Skeletal muscle cell (primary cell): ENCODE measurements at regions not wholly inside any gene's neighbourhood (a gene's known extent, or its start where the extent isn't known, plus 50 kb on each side); places are given as distances from the start of the nearest gene placed in this dataset.

Experiments used
- DNase-seq: peaks from one replicate; pipeline ENCODE4 v3.0.0-alpha.2; 2010; ENCODE audit warnings: low read depth
- H3K4me3 ChIP-seq: 2 replicates; pipeline ENCODE4 v1.5.1; 2011; ENCODE audit warnings: low read depth, mild to moderate bottlenecking, control low read depth, low read length, moderate library complexity

DNA sequence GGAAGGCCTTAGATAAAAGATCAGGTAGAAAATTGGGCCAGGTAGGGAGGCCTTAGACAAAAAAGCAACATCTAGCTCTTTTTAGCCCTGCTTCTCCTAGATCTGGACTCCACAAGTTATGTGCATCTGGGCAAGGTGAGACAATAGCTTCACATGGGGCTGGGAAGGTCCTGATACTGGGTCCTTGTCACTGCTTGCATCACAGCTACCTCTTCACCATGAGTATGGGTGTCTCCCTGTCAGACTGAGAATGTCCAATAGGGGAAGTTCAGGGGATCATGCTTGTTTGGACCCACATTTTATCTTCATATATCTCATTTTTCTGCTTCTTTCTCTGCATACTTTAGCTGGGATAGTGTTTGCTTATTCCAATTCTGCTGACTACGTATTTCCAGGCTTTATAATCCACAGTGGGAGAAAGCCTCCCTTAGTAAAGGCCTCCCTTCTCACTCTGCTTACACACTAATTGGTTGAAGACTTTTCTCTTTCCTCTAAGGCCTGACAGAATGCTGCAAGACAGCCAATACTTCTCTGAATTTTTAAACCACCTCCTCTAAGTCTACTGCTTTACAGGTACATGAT, 189.6 kb downstream of the CYRIA start:
- DNase-seq: no peak
- H3K4me3 ChIP-seq: no peak overlapping the region

DNA sequence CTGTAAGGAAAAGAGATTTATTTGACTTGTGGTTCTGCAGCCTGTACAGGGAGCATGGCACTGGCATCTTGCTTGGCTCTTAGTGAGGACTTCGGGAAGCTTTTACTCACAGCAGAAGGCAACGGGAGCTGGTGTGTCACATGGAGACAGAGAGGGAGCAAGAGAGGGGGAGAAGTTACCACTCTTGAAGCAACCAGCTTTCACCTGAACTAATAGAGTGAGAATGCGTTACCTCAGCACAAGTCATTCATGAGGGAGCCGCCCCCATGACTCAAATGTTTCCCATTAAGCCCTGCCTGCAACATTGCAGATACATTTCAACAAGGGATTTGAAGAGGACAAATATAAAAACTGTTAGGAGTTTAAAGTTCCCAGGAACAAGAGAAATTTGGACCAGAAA, 190.0 kb downstream of the CYRIA start:
- no peak for DNase-seq
- no peak overlapping the region for H3K4me3 ChIP-seq

DNA sequence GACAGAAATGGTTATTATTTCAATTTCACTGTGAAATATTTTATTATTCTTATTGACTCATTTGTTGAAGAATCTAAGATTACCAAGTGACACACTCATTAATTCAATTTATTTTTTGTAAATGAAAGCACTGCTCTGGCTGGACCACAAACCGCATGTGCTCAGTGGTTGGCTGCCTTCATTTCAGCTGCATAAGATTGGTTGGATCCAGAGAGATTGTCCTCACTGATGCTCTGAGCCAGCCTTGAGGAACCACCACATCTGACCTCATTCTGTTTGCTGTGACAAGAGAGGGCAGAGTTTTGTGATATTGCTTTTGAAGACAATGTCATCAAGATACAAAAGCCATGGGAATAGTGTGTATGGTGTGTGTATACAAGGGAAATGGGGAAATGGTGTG, 192.1 kb downstream of the CYRIA start:
- no peak for DNase-seq
- H3K4me3 ChIP-seq: no peak overlapping the region

DNA sequence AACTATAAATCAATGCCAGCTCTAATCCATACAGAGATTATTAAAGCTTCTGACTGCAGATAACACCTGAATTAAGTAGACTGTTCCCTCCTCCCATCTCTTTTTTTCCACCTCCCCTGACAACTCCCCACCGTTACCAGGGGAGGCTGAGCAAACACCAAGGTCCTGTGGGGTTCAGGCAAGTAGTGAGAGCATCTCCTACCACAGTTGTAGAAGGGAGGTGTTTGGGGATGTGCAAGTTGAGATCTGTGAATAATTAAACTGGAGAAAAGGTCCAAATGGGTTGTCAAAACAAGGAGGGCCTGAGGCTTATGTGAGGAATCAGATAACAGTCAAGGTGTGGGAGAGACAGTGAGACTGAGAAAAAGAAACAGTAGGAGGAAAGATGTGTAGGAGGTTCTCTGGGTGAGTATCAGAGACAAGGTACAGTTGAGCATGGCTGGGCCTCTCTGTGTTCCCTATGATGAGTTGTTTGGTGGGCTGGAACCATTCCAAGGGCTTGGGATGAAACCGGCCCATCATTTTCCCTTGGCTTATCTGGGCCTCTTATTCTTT, 194.6 kb downstream of the CYRIA start:
- H3K4me3 ChIP-seq: no peak overlapping the region
- DNase-seq: no peak

DNA sequence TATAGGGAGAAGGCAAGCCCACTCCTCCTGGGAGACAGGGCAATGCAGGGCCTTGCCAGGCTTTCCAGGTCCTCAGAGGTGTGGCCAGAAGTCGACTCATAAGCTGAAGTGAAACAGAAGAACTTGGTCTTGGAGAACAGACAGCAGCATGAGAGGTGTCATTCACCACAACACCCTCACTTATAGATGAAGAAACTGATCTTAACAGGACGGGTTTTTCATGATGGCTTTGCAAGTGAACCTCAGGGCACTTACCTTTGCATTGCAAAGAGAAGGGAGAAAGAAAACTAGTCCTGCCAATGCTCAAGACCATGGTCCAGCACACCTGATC, 198.8 kb downstream of the CYRIA start:
- H3K4me3 ChIP-seq: no peak overlapping the region
- DNase-seq: no peak

DNA sequence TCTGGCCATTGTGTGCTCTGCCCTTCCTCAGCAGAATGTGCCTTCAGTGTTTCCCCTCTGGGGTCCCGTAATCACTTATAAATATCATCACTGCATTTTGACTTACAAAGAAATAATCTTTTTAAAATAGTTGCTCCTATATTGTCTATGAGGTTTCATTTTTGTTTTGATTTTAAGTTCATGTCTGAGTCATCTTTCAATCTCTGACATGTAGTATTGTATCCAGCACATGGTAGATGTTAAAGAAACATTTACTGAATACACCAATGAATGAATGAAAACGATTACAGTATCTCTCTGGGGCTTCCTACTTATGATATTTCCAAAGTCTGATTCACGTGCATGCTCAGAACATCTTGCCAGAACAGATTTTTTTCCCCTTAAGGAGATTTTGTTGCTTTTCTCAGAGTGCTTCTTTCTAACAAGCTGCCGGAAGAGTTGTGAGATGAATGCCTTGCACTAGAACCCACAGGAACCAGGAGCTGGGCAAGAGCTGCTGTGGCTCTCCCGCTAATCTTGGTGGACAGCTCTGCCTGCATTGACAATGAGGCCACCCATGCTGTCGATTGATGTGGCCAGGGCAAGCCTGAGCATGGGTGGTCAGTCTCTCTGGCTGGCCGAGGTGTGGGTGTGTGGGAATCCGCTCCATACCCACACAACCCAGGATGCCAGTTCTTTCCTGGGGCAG, 199.4 kb downstream of the CYRIA start:
- DNase-seq: no peak

DNA sequence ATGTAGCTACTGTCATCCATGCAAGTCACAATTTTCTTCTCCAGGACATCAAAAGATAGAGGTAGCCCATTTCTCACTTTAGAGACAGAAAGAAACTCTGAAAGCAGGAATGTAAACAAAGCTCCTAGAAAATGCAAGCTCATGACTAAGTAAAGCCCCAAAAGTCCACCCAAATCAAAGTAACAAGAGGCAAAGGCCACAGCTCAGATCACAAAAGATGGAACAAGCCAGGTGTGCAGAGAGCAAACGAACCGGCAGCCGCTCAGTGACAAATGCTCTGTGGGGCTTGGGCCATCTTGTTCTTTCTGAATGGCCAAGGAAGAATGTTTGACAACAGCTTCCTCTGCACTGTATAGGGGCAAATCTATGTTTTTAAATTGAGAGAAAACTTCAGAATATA, 201.0 kb downstream of the CYRIA start:
- no peak for DNase-seq

More for the DNA sequence above, 199.4 kb downstream of the CYRIA start:
- no peak overlapping the region for H3K4me3 ChIP-seq

DNA sequence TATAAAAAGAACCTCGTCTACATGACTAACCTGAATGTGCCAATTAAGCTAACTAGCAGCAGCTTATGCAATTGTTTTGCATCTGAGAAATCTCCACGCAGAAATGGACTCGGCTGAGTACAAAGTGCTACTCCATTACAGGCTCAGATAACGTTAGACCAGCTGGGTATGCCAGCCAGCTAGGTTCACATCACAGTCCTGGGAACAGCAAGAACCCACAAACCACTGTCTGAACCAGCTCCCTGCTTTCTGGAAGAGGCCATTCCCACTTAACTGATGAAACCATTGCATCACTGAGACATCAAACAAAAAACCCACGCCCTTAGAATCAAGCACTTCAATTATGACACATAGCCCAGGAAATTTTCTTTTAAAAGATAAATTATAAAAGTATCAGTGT, 202.7 kb downstream of the CYRIA start:
- no peak for DNase-seq
- H3K4me3 ChIP-seq: no peak overlapping the region

More for the DNA sequence above, 201.0 kb downstream of the CYRIA start:
- no peak overlapping the region for H3K4me3 ChIP-seq

DNA sequence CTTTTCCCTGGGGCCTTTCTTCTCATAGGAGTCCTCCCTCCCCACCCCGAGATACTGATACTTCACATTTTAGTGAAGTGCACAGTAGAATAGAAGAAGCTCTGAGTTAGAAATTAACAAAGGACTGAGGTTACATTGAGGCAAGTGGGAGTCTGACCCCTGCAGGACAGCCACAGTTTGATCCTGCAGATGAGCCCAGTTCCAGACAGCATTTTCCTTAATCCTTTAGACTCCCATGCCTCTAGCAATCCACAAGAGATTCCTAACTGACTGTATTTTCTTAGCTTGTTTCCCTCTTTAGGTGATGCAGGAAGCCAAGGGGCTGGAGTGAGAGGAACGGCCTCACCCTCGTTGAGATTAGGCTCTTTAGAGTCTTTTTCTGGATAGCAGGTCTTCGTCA, 204.0 kb downstream of the CYRIA start:
- H3K4me3 ChIP-seq: no peak overlapping the region

DNA sequence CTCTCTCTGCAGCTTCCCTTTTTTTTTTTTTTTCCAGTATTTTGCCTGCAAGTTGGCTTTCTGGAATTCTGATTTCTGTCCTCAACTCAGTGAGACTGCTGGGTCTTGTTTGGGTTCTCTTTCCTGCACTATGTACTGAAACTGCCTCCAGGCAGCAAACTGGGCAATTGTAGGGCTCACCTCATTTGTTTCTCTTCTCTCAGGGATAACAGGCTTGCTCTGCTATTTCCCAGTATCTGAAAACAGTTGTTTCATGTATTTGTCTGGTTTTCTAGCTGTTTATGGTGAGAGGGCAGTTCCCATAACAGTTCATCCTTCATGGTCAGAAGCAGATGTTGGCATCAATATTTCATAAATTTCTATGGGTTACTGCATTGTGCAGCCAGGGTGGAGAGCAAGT, 206.0 kb downstream of the CYRIA start:
- DNase-seq: no peak
- no peak overlapping the region for H3K4me3 ChIP-seq

More for the DNA sequence above, 204.0 kb downstream of the CYRIA start:
- DNase-seq: no peak

DNA sequence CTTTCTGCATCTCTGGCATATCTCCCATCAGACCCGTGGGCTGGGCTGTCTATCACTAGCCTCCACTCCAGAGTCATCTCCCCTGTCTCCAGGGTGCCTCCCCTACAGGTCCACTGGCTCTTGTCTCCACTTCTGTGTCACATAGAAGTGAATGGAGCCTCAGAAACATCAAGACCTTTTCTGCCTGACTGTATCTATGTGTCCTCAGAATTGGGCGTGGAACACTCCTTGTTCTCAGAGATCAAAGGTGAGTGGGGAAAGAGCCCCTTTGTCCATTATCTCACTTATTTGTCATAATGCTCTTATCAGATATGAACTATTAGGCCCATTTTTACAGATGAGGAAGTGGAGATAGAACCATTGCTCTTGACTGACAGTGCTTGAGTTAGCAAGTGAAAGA, 211.0 kb downstream of the CYRIA start:
- H3K4me3 ChIP-seq: no peak overlapping the region
- no peak for DNase-seq

DNA sequence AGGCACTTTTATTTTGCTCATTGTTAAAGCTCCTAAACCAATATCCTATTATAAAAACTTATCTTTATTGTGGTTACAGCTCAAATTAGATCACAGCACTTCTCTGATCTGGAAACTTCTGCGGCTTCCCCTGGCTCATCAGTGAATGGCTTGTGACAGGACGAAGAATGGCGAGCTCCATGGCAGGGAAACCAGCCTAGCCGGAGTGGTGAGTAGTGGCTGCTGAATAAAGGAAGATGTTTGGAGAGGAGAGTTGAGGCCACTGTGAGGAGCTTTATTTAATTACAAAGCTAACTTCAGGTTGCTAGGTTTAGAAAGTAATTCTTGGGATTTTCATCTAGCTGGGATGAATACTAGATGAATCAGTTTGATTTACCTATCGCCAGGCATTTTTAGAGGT, 213.5 kb downstream of the CYRIA start:
- DNase-seq: no peak
- no peak overlapping the region for H3K4me3 ChIP-seq

DNA sequence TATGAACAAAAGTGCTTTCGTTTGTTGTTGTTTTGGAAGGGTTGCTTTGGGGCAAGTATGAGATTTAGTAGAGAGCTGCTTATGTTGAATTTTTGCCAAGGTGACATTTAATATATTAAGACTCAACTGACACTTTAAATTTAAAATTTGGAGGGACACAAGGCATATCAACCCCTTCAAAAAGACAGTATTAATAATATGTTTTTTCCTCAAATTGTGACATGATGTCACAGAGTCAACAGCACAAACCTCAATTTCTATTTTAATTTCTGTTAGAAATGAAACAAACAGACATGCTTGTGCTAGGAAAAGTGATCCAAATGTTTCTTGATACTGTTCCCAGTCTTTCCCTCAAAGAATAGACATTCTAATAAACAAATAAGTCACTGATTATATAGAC, 218.9 kb downstream of the CYRIA start:
- DNase-seq: no peak
- H3K4me3 ChIP-seq: no peak overlapping the region

DNA sequence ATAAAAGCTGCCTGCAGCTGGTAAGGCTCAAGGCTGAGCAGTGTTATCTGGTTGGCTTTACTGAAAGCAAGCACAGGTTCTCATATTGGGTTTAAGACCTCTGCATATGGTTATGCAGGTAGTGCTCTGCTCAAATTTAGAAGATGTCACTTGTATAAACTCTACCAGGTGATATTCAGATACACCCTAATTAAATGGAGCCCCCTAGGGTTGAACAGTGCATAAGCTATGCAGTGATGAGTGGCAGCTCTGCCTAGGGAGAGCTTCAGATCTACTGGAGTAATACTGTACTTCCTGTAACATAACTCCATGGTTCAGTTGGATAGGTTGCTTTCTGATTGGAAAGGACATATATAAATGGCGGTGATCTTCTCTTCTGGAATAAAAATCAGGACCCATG, 222.7 kb downstream of the CYRIA start:
- no peak overlapping the region for H3K4me3 ChIP-seq
- no peak for DNase-seq

DNA sequence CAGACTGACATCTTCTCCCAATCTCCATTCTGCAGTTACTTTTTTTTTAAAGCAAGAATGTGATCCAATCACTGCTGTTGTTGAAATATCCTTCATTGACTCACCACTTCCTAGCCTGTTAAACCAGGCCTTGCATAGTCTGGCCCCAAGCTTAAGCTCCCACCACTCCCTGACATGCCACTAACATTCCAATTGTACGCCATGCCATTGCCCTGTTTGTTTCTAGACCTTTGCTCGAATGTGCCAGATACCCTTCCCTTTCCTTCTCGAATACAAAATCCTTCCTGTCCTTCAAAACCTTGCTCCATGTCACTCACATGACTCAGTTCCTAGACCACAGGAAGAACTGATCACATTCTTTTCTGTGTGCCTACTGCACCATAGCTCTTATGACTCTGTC, 224.2 kb downstream of the CYRIA start:
- no peak for DNase-seq
- no peak overlapping the region for H3K4me3 ChIP-seq

DNA sequence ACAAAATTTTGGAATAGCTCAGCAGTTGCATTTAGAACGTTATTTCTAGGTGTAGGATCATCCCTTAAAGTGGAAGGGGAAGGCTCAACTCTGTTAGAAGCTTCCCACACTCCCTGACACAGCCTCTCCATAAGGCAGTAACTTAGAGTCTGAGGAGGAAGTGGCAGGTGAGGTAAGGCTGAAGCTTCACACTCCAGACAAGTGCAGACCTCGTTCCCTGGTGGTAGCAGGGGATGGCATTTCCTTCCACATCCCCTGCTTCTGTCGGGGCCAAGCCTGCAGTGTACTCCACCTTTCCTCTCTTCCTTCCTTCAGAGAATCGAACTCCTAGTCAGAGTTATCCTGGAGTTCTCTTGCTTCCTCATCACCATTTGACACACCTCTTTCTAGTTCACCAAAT, 224.7 kb downstream of the CYRIA start:
- H3K4me3 ChIP-seq: no peak overlapping the region
- no peak for DNase-seq

DNA sequence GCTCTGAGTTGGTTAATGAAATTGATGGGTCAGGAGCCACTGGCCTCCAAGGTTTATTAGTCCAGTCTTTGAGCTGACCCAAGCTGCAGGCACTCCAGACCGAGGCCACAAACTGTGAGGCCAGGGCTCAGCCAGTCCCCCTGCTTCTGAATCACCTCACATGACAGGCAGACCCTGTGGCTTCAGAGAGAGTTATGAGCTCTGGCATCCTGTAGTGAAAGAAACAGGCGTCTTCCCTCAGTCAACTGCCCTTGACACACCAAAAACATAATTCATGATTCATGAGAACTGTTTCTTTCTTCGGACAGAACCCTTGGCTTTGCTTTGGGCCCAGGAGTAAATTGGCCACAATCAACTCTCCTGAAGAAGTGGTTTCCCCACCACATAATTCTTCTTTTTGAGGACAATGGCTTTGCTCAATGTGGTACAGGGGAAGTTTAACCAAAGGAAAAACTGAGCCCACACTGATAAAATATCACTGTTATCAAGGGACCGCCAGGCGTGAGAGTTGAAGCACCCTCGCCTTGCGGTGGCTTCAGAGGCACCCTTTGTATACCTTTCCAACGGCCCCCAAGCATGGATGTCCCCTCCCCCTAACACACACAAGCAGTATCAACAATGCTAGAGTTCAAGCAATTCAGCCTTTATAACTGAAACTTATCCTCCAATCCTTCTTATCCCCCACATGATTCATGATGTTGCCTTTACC, 226.9 kb downstream of the CYRIA start:
- no peak for DNase-seq
- no peak overlapping the region for H3K4me3 ChIP-seq

DNA sequence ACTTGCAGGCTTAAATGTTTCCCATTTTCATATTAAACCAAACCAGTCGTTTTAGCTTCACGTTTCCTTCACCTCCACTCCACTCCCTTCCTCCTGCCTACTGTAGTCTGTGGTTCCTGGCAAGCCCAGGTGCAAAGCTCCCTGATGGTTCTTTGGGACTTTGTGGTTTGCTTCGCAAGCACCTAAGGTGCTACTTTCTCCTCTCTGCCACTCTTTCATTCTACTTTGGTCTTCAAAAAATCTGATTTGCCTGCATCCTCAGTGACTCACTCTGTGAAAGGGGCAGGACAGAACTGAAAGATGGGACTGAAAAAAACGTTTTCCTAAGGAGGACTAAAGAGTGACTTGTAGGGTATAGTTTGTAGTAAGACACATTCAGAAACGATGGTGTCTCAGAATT, 228.4 kb downstream of the CYRIA start:
- DNase-seq: no peak
- no peak overlapping the region for H3K4me3 ChIP-seq

DNA sequence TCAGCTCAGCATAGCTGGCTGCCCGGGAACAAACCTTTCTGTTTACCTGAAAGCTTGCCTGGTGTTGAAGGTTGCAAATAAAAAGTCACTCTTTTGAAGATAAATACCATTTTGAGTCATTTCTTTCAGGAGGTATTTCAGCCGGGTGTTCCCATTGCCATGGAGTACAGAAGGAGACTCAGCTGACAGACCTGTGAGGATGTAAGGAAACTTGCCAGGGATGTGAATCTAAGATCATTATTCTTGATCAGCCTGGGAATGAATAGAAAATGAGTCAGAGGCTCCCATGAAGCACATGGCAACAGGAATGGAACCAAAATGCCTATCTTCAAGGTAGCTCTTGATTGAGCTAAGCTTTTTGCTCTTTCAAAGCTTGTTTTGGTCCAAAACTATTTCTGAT, 231.2 kb downstream of the CYRIA start:
- no peak for DNase-seq
- no peak overlapping the region for H3K4me3 ChIP-seq

DNA sequence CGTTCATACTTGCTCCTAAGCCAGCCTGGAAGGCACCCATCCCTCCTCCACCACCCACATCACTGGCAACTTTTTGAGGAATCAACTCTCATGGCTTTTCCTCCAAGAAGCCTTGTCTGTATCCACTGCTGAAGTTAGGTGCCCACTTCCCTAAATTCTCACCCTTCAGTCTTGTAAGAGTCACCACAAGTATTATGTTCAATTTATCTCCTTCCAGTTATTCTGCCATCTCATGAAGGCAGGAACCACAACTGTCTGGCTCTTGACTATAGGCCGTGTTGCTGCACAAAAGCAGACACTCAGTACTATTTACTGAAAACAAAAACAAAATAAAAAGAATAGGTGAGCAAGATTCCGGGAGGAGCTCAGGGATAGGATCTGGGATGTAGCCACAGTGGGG, 234.8 kb downstream of the CYRIA start:
- no peak overlapping the region for H3K4me3 ChIP-seq
- DNase-seq: no peak
